Neural cell (in vitro differentiated cells): ENCODE measurements at regions not wholly inside any gene's neighbourhood (a gene's known extent, or its start where the extent isn't known, plus 50 kb on each side); places are given as distances from the start of the nearest gene placed in this dataset.

Source experiments
- H2AFZ ChIP-seq: fragments of 200-600, 300-800 bp; sonication (generic), shearing (Covaris generic); 2 replicates; pipeline ENCODE4 v1.6.0; 2014; ENCODE audit warnings: low read depth, mild to moderate bottlenecking, antibody characterized with exemption, low read length, moderate library complexity
- H3F3A ChIP-seq: fragments of 200-600 bp; shearing (Covaris generic); 2 replicates; pipeline ENCODE4 v1.6.1; 2016; ENCODE audit warnings: mild to moderate bottlenecking, moderate library complexity, mixed read lengths, antibody characterized with exemption, low read length; ENCODE audit not compliant: insufficient read depth, poor library complexity, severe bottlenecking
- H3K27ac ChIP-seq: fragments of 200-600, 300-800 bp; sonication (generic), shearing (Covaris generic); 2 replicates; pipeline ENCODE4 v1.5.1; 2014; ENCODE audit warnings: mild to moderate bottlenecking, low read length, moderate library complexity
- H3K27me3 ChIP-seq: fragments of 300-800, 200-600 bp; sonication (generic), shearing (Covaris generic); 2 replicates; pipeline ENCODE4 v1.6.0; 2014; ENCODE audit warnings: mild to moderate bottlenecking, low read depth, low read length, moderate library complexity; ENCODE audit not compliant: insufficient read depth
- H3K36me3 ChIP-seq: fragments of 300-800, 200-600 bp; sonication (generic), shearing (Covaris generic); 2 replicates; pipeline ENCODE4 v1.5.1; 2014; ENCODE audit warnings: mild to moderate bottlenecking, antibody characterized with exemption, low read length, moderate library complexity; ENCODE audit not compliant: insufficient read depth
- H3K4me2 ChIP-seq: fragments of 300-800, 200-600 bp; sonication (generic), shearing (Covaris generic); 2 replicates; pipeline ENCODE4 v1.6.0; 2014; ENCODE audit warnings: mild to moderate bottlenecking, low read length
- H3K4me3 ChIP-seq: fragments of 300-800, 200-600 bp; sonication (generic), shearing (Covaris generic); 2 replicates; pipeline ENCODE4 v1.5.1; 2014; ENCODE audit warnings: mild to moderate bottlenecking, low read length, moderate library complexity
- H3K79me2 ChIP-seq: fragments of 200-600 bp; shearing (Covaris generic); replicated peaks from 2 replicates; pipeline ENCODE4 v1.6.0; 2014; ENCODE audit warnings: mild to moderate bottlenecking, low read length, moderate library complexity; ENCODE audit not compliant: insufficient read depth
- H3K9ac ChIP-seq: fragments of 300-800, 200-600 bp; sonication (generic), shearing (Covaris generic); 2 replicates; pipeline ENCODE4 v1.6.1; 2016; ENCODE audit warnings: mild to moderate bottlenecking, low read length, mixed read lengths
- H3K9me2 ChIP-seq: fragments of 200-600 bp; shearing (Covaris generic); 2 replicates; pipeline ENCODE4 v1.6.1; 2016; ENCODE audit warnings: mild to moderate bottlenecking, low read length, mixed read lengths; ENCODE audit not compliant: insufficient read depth
- H3K9me3 ChIP-seq: fragments of 200-600, 300-800 bp; sonication (generic), shearing (Covaris generic); 2 replicates; pipeline ENCODE4 v1.6.1; 2016; ENCODE audit warnings: mild to moderate bottlenecking, mixed run types, low read length, moderate library complexity, mixed read lengths
- H4K20me1 ChIP-seq: fragments of 200-600 bp; shearing (Covaris generic); 2 replicates; pipeline ENCODE4 v1.6.1; 2016; ENCODE audit warnings: mild to moderate bottlenecking, mixed run types; ENCODE audit not compliant: insufficient read depth
- CTCF ChIP-seq: fragments of 450-650 bp; IDR thresholded peaks from 2 replicates; pipeline ENCODE4 v1.5.1; 2014; ENCODE audit warnings: antibody characterized with exemption, mild to moderate bottlenecking, moderate library complexity; ENCODE audit not compliant: poor library complexity, severe bottlenecking
- EP300 ChIP-seq: fragments of 450-650 bp; conservative IDR thresholded peaks from 2 replicates; pipeline ENCODE4 v1.6.1; 2014; ENCODE audit warnings: antibody characterized with exemption, mild to moderate bottlenecking, moderate library complexity; ENCODE audit not compliant: poor library complexity, severe bottlenecking
- EZH2 ChIP-seq: fragments of 200-600, 300-800 bp; shearing (Covaris generic), sonication (generic); IDR thresholded peaks from 2 replicates; pipeline ENCODE4 v1.6.1; 2014; ENCODE audit warnings: antibody characterized with exemption, low read length, borderline replicate concordance, mild to moderate bottlenecking; ENCODE audit not compliant: insufficient read depth, poor library complexity, severe bottlenecking
- MXI1 ChIP-seq: fragments of 450-650 bp; conservative IDR thresholded peaks from 2 replicates; pipeline ENCODE4 v1.6.1; 2014; ENCODE audit warnings: antibody characterized with exemption, mild to moderate bottlenecking; ENCODE audit not compliant: poor library complexity, severe bottlenecking
- POLR2AphosphoS5 ChIP-seq: IDR thresholded peaks from 2 replicates; pipeline ENCODE4 v1.6.1; 2012
- RAD21 ChIP-seq: fragments of 450-650 bp; conservative IDR thresholded peaks from 2 replicates; pipeline ENCODE4 v1.6.1; 2014; ENCODE audit warnings: antibody characterized with exemption, mild to moderate bottlenecking, moderate library complexity
- REST ChIP-seq: IDR thresholded peaks from 2 replicates; pipeline ENCODE4 v1.6.1; 2012; ENCODE audit warnings: borderline replicate concordance
- SMC3 ChIP-seq: fragments of 450-650 bp; conservative IDR thresholded peaks from 2 replicates; pipeline ENCODE4 v1.6.1; 2014; ENCODE audit warnings: antibody characterized with exemption, mild to moderate bottlenecking, moderate library complexity; ENCODE audit not compliant: poor library complexity
- TAF1 ChIP-seq: IDR thresholded peaks from 2 replicates; pipeline ENCODE4 v1.6.1; 2012; ENCODE audit warnings: low read depth

- Histone ChIP-seq H3K27me3 (no peaks in the 10 kb centered on the region), H3K4me3 (no peak overlapping the region), H3K79me2 (no peaks in the 10 kb centered on the region), H3K9ac (no peak overlapping the region), H4K20me1 (no peaks in the 10 kb centered on the region), H3K36me3 (no peaks in the 10 kb centered on the region), H3K9me3 (peaks cover 4% of the 10 kb centered on the region), H3K4me2 (no peak overlapping the region), H3K27ac (no peak overlapping the region), H2AFZ (no peak overlapping the region), H3F3A (no peaks in the 10 kb centered on the region), H3K9me2 (no peaks in the 10 kb centered on the region)
- TF ChIP-seq SMC3: no peak
- TF ChIP-seq EP300: no peak
- no peak for TF ChIP-seq CTCF
- no peak for TF ChIP-seq TAF1
- TF ChIP-seq MXI1: no peak
- TF ChIP-seq RAD21: no peak
- TF ChIP-seq EZH2: no peak
- TF ChIP-seq REST: no peak
Measured at GRCh38 chr4:100880011-100880410, 362.2 kb upstream of the EMCN start.

- Histone ChIP-seq H2AFZ (no peak overlapping the region), H3K27ac (no peak overlapping the region), H3K27me3 (no peaks in the 10 kb centered on the region), H3K9me3 (peaks cover 3% of the 10 kb centered on the region), H3K36me3 (no peaks in the 10 kb centered on the region), H3K4me2 (no peak overlapping the region), H3K4me3 (no peak overlapping the region), H3K9me2 (no peaks in the 10 kb centered on the region), H4K20me1 (no peaks in the 10 kb centered on the region), H3K9ac (no peak overlapping the region), H3F3A (no peaks in the 10 kb centered on the region), H3K79me2 (no peaks in the 10 kb centered on the region)
- TF ChIP-seq REST (no peak), POLR2AphosphoS5 (no peak), TAF1 (no peak), SMC3 (no peak), RAD21 (no peak), EP300 (no peak), EZH2 (no peak), MXI1 (no peak), CTCF (no peak)
Measured at GRCh38 chr4:100879471-100879870, 361.6 kb upstream of the EMCN start.
